ENCODE measurements at regions not wholly inside any gene's neighbourhood (a gene's known extent, or its start where the extent isn't known, plus 50 kb on each side); places are given as distances from the start of the nearest gene placed in this dataset.

GRCh38 chr13:110777251-110777820, 63.8 kb downstream of the ING1 start:
- WGBS, 2 donors (ENCODE audit: extremely low coverage in 2 of 2, insufficient read length in 2 of 2, insufficient replicate concordance in 1 of 2) = no CpG with 5 or more reads among the region's 3 CpGs
- Histone ChIP-seq H3K4me3 (ENCODE audit: low read length in 2 of 2) (no peak overlapping the region), H4K91ac (ENCODE audit: low read depth, low read length, poor library complexity) (no peak overlapping the region), H2AK5ac (ENCODE audit: low read depth, low read length) (no peak overlapping the region), H3K18ac (ENCODE audit: low read length) (no peak overlapping the region), H2BK12ac (ENCODE audit: low read length) (no peak overlapping the region), H3K27me3 (ENCODE audit: control insufficient read depth in 3 of 3, insufficient read depth in 3 of 3, low read depth in 1 of 3, low read length in 3 of 3) (peaks cover 0 to 9% (median 0%) of the 10 kb centered on the region in 3 experiments), H3K9me3 (replicated peaks in 1 of 2; ENCODE audit: control insufficient read depth in 2 of 2, insufficient read depth in 1 of 2, low read depth in 1 of 2, low read length in 2 of 2) (peaks cover 0 to 5% of the 10 kb centered on the region in 2 donors), H2BK15ac (ENCODE audit: low read length) (no peak overlapping the region), H3K4me2 (ENCODE audit: insufficient read depth, low read length, poor library complexity, severe bottlenecking) (no peak overlapping the region), H3K23ac (ENCODE audit: low read depth, low read length, poor library complexity) (no peak overlapping the region), H3K79me1 (ENCODE audit: low read depth, low read length) (no peaks in the 10 kb centered on the region), H3K4ac (ENCODE audit: low read length) (no peak overlapping the region), H3K14ac (ENCODE audit: low read length) (no peak overlapping the region), H4K8ac (ENCODE audit: low read depth, low read length) (no peak overlapping the region), H3K36me3 (replicated peaks in 1 of 2; ENCODE audit: control insufficient read depth in 2 of 2, insufficient read depth in 2 of 2, low read length in 2 of 2) (no peaks in the 10 kb centered on the region), H2AFZ (ENCODE audit: low read length) (no peak overlapping the region), H2BK120ac (ENCODE audit: low read depth, low read length) (no peak overlapping the region), H3K9ac (ENCODE audit: low read depth, low read length, poor library complexity) (no peak overlapping the region), H3K27ac (replicated peaks; ENCODE audit: low read length) (no peak overlapping the region), H3K4me1 (ENCODE audit: control insufficient read depth in 2 of 2, insufficient read depth in 1 of 2, low read depth in 1 of 2, low read length in 2 of 2) (no peaks in the 10 kb centered on the region), H2BK5ac (ENCODE audit: low read length) (no peak overlapping the region)
- DNase-seq (ENCODE audit: low spot score) = no peak

DNA sequence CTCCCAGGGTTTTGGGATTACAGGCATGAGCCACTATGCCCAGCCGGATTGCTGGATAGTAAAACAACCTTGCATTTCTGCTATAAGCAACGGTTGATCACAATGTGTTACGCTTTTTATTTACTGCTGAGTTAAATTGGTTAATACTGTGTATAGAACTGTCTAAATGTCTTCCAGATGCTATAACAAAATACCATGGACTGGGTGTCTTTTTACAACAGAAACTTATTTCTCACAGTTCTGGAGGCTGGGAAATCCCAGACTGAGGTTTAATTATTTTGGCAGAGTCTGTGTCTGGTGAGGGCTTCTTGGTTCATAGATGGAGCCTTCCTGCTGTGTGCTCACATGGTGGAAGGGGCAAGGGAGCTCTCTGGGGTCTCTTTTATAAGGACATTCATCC, 65.5 kb downstream of the ING1 start:
- H2BK12ac ChIP-seq (ENCODE audit: low read length) = no peak overlapping the region
- no peaks in the 10 kb centered on the region for H3K79me1 ChIP-seq (ENCODE audit: low read depth, low read length)
- no peak overlapping the region for H3K18ac ChIP-seq (ENCODE audit: low read length)
- no peak overlapping the region for H2BK5ac ChIP-seq (ENCODE audit: low read length)
- no peaks in the 10 kb centered on the region for H3K36me3 ChIP-seq (replicated peaks in 1 of 2; ENCODE audit: control insufficient read depth in 2 of 2, insufficient read depth in 2 of 2, low read length in 2 of 2)
- H4K8ac ChIP-seq (ENCODE audit: low read depth, low read length) = no peak overlapping the region
- peaks cover 0 to 10% of the 10 kb centered on the region in 2 donors for H3K9me3 ChIP-seq (replicated peaks in 1 of 2; ENCODE audit: control insufficient read depth in 2 of 2, insufficient read depth in 1 of 2, low read depth in 1 of 2, low read length in 2 of 2)
- H3K14ac ChIP-seq (ENCODE audit: low read length) = no peak overlapping the region
- no peak overlapping the region for H2AK5ac ChIP-seq (ENCODE audit: low read depth, low read length)
- no peak overlapping the region for H2BK120ac ChIP-seq (ENCODE audit: low read depth, low read length)
- H4K91ac ChIP-seq (ENCODE audit: low read depth, low read length, poor library complexity) = no peak overlapping the region
- no peak overlapping the region for H2BK15ac ChIP-seq (ENCODE audit: low read length)
- H3K27ac ChIP-seq (replicated peaks; ENCODE audit: low read length) = no peak overlapping the region
- H2AFZ ChIP-seq (ENCODE audit: low read length) = no peak overlapping the region
- H3K23ac ChIP-seq (ENCODE audit: low read depth, low read length, poor library complexity) = no peak overlapping the region
- no peak overlapping the region for H3K4me2 ChIP-seq (ENCODE audit: insufficient read depth, low read length, poor library complexity, severe bottlenecking)
- no peak overlapping the region for H3K9ac ChIP-seq (ENCODE audit: low read depth, low read length, poor library complexity)
- no peak overlapping the region for H3K4ac ChIP-seq (ENCODE audit: low read length)
- no CpG with 5 or more reads among the region's 3 CpGs for WGBS, 2 donors (ENCODE audit: extremely low coverage in 2 of 2, insufficient read length in 2 of 2, insufficient replicate concordance in 1 of 2)
- no peaks in the 10 kb centered on the region for H3K27me3 ChIP-seq (ENCODE audit: control insufficient read depth in 3 of 3, insufficient read depth in 3 of 3, low read depth in 1 of 3, low read length in 3 of 3)
- H3K4me1 ChIP-seq (ENCODE audit: control insufficient read depth in 2 of 2, insufficient read depth in 1 of 2, low read depth in 1 of 2, low read length in 2 of 2) = no peaks in the 10 kb centered on the region
- no peak for DNase-seq (ENCODE audit: low spot score)
- no peak overlapping the region for H3K4me3 ChIP-seq (ENCODE audit: low read length in 2 of 2)

GRCh38 chr13:110780422-110780821, 66.9 kb downstream of the ING1 start:
- no peak overlapping the region for H2AFZ ChIP-seq (ENCODE audit: low read length)
- no peak overlapping the region for H3K4me3 ChIP-seq (ENCODE audit: low read length in 2 of 2)
- H2AK5ac ChIP-seq (ENCODE audit: low read depth, low read length) = no peak overlapping the region
- no peak overlapping the region for H2BK120ac ChIP-seq (ENCODE audit: low read depth, low read length)
- H3K79me1 ChIP-seq (ENCODE audit: low read depth, low read length) = no peaks in the 10 kb centered on the region
- H3K36me3 ChIP-seq (replicated peaks in 1 of 2; ENCODE audit: control insufficient read depth in 2 of 2, insufficient read depth in 2 of 2, low read length in 2 of 2) = no peaks in the 10 kb centered on the region
- H3K9ac ChIP-seq (ENCODE audit: low read depth, low read length, poor library complexity) = no peak overlapping the region
- H3K18ac ChIP-seq (ENCODE audit: low read length) = no peak overlapping the region
- H4K91ac ChIP-seq (ENCODE audit: low read depth, low read length, poor library complexity) = no peak overlapping the region
- no peak for DNase-seq (ENCODE audit: low spot score)
- H3K4me1 ChIP-seq (ENCODE audit: control insufficient read depth in 2 of 2, insufficient read depth in 1 of 2, low read depth in 1 of 2, low read length in 2 of 2) = no peaks in the 10 kb centered on the region
- no peak overlapping the region for H2BK15ac ChIP-seq (ENCODE audit: low read length)
- no CpG with 5 or more reads among the region's 2 CpGs for WGBS, 2 donors (ENCODE audit: extremely low coverage in 2 of 2, insufficient read length in 2 of 2, insufficient replicate concordance in 1 of 2)
- H3K4ac ChIP-seq (ENCODE audit: low read length) = no peak overlapping the region
- no peak overlapping the region for H4K8ac ChIP-seq (ENCODE audit: low read depth, low read length)
- no peak overlapping the region for H2BK5ac ChIP-seq (ENCODE audit: low read length)
- H3K14ac ChIP-seq (ENCODE audit: low read length) = no peak overlapping the region
- H3K27me3 ChIP-seq (ENCODE audit: control insufficient read depth in 3 of 3, insufficient read depth in 3 of 3, low read depth in 1 of 3, low read length in 3 of 3) = no peaks in the 10 kb centered on the region
- no peak overlapping the region for H3K23ac ChIP-seq (ENCODE audit: low read depth, low read length, poor library complexity)
- H3K9me3 ChIP-seq (replicated peaks in 1 of 2; ENCODE audit: control insufficient read depth in 2 of 2, insufficient read depth in 1 of 2, low read depth in 1 of 2, low read length in 2 of 2) = peaks cover 0 to 10% of the 10 kb centered on the region in 2 donors
- H2BK12ac ChIP-seq (ENCODE audit: low read length) = no peak overlapping the region
- no peak overlapping the region for H3K27ac ChIP-seq (replicated peaks; ENCODE audit: low read length)
- H3K4me2 ChIP-seq (ENCODE audit: insufficient read depth, low read length, poor library complexity, severe bottlenecking) = no peak overlapping the region

GRCh38 chr13:110782185-110782584, 68.7 kb downstream of the ING1 start:
- DNase-seq (ENCODE audit: low spot score) = no peak
- Histone ChIP-seq H4K8ac (ENCODE audit: low read depth, low read length) (no peak overlapping the region), H3K36me3 (replicated peaks in 1 of 2; ENCODE audit: control insufficient read depth in 2 of 2, insufficient read depth in 2 of 2, low read length in 2 of 2) (no peaks in the 10 kb centered on the region), H3K14ac (ENCODE audit: low read length) (no peak overlapping the region), H2BK12ac (ENCODE audit: low read length) (no peak overlapping the region), H3K18ac (ENCODE audit: low read length) (no peak overlapping the region), H3K79me1 (ENCODE audit: low read depth, low read length) (no peaks in the 10 kb centered on the region), H4K91ac (ENCODE audit: low read depth, low read length, poor library complexity) (no peak overlapping the region), H3K27ac (replicated peaks; ENCODE audit: low read length) (no peak overlapping the region), H3K4me1 (ENCODE audit: control insufficient read depth in 2 of 2, insufficient read depth in 1 of 2, low read depth in 1 of 2, low read length in 2 of 2) (no peaks in the 10 kb centered on the region), H3K9ac (ENCODE audit: low read depth, low read length, poor library complexity) (no peak overlapping the region), H3K23ac (ENCODE audit: low read depth, low read length, poor library complexity) (no peak overlapping the region), H3K9me3 (replicated peaks in 1 of 2; ENCODE audit: control insufficient read depth in 2 of 2, insufficient read depth in 1 of 2, low read depth in 1 of 2, low read length in 2 of 2) (peaks cover 0 to 10% of the 10 kb centered on the region in 2 donors), H3K27me3 (ENCODE audit: control insufficient read depth in 3 of 3, insufficient read depth in 3 of 3, low read depth in 1 of 3, low read length in 3 of 3) (no peaks in the 10 kb centered on the region), H2BK5ac (ENCODE audit: low read length) (no peak overlapping the region), H2BK15ac (ENCODE audit: low read length) (no peak overlapping the region), H3K4me3 (ENCODE audit: low read length in 2 of 2) (no peak overlapping the region), H2BK120ac (ENCODE audit: low read depth, low read length) (no peak overlapping the region), H3K4me2 (ENCODE audit: insufficient read depth, low read length, poor library complexity, severe bottlenecking) (no peak overlapping the region), H2AFZ (ENCODE audit: low read length) (no peak overlapping the region), H3K4ac (ENCODE audit: low read length) (no peak overlapping the region), H2AK5ac (ENCODE audit: low read depth, low read length) (no peak overlapping the region)

Measured in neuronal stem cell (in vitro differentiated cells).